ENCODE measurements at regions not wholly inside any gene's neighbourhood (a gene's known extent, or its start where the extent isn't known, plus 50 kb on each side); places are given as distances from the start of the nearest gene placed in this dataset.

DNA sequence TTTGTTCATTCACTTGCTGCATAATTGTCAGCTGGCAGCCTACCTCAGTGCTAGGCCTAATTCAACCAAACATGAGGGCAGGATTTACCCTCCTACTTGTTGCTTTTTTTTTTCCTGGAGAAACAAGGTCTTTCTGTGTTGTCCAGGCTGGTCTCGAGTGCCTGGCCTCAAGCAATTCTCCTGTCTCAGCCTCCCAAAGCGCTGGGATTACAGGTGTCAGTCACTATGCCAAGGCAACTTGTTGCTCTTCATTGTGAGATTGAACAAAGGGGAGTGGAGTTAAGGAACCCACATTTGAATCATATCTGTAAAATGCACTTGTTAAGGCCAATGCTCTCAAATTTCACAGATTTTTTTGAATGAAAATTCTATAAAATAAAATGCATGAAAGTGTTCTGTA, 380.5 kb downstream of the TMEM161B start:
- TF ChIP-seq, protein P1, sequence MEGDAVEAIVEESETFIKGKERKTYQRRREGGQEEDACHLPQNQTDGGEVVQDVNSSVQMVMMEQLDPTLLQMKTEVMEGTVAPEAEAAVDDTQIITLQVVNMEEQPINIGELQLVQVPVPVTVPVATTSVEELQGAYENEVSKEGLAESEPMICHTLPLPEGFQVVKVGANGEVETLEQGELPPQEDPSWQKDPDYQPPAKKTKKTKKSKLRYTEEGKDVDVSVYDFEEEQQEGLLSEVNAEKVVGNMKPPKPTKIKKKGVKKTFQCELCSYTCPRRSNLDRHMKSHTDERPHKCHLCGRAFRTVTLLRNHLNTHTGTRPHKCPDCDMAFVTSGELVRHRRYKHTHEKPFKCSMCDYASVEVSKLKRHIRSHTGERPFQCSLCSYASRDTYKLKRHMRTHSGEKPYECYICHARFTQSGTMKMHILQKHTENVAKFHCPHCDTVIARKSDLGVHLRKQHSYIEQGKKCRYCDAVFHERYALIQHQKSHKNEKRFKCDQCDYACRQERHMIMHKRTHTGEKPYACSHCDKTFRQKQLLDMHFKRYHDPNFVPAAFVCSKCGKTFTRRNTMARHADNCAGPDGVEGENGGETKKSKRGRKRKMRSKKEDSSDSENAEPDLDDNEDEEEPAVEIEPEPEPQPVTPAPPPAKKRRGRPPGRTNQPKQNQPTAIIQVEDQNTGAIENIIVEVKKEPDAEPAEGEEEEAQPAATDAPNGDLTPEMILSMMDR (IDR thresholded peaks at IDR 0.05): no peak
- H3K4me3 ChIP-seq: no peak overlapping the region
- H3K27ac ChIP-seq: no peak overlapping the region
- intact Hi-C loops (cut with DNase I): no loop called here
- no peaks in the 10 kb centered on the region for H3K36me3 ChIP-seq
- H3K27me3 ChIP-seq: no peaks in the 10 kb centered on the region
- H3K9me3 ChIP-seq: peaks cover 0 to 6% of the 10 kb centered on the region in 2 donors
- no peaks in the 10 kb centered on the region for H3K4me1 ChIP-seq
- DNase-seq (no peak), ATAC-seq (no peak)

DNA sequence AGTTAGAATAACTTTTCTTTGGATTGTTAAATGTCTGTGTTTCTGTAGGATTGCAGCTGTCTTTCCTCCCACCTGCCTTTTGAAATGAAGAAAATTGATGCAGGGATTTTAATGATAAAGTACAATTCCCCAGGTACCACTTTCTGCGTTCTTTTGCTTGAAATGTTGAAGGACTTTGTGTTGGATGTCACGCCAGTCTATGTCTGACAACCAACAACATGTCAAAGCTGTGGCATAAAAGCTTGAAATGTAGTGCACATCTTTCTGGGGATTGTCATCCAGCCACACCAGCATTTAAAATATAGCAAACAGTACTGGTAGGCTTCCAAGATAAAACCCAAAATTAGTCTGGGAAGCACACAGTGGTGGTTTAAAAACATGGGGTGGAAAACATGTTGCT, 381.4 kb downstream of the TMEM161B start:
- Histone ChIP-seq H3K9me3 (peaks cover 0 to 14% of the 10 kb centered on the region in 2 donors), H3K4me1 (no peaks in the 10 kb centered on the region), H3K27ac (no peak overlapping the region), H3K27me3 (no peaks in the 10 kb centered on the region), H3K4me3 (no peak overlapping the region), H3K36me3 (no peaks in the 10 kb centered on the region)
- no peak for DNase-seq
- TF ChIP-seq, protein P1 (IDR thresholded peaks at IDR 0.05): no peak
- no peak for ATAC-seq
- intact Hi-C loops (cut with DNase I): no loop called here

GRCh38 chr5:87886164-87886563, 382.5 kb downstream of the TMEM161B start:
- Histone ChIP-seq H3K9me3 (peaks cover 0 to 15% of the 10 kb centered on the region in 2 donors), H3K27me3 (no peaks in the 10 kb centered on the region), H3K4me3 (no peak overlapping the region), H3K36me3 (no peaks in the 10 kb centered on the region), H3K4me1 (no peaks in the 10 kb centered on the region), H3K27ac (no peak overlapping the region)
- TF ChIP-seq, protein P1 (IDR thresholded peaks at IDR 0.05): no peak
- intact Hi-C loops (cut with DNase I): no loop called here
- no peak for DNase-seq
- no peak for ATAC-seq

DNA sequence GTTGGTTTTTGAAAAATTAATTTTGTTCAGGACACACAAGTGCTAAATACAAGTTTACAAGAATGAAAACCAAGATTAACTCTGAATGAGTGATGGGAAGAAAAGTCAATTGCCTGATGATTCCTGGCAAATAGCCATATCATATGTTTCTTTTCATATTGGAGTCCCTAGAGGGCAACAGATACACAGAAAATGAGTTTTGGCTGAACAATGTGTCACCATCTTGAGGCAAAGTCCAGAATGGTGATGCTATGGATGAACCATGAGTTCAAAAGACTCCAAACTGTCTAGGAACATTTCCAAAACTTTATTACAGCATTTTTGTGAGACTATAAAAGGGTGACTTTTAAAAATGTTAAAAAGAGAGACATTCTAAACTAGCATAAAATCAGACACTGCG, 382.9 kb downstream of the TMEM161B start:
- ATAC-seq (no peak), DNase-seq (no peak)
- Histone ChIP-seq H3K9me3 (peaks cover 0 to 17% of the 10 kb centered on the region in 2 donors), H3K36me3 (no peaks in the 10 kb centered on the region), H3K27me3 (no peaks in the 10 kb centered on the region), H3K27ac (no peak overlapping the region), H3K4me3 (no peak overlapping the region), H3K4me1 (no peaks in the 10 kb centered on the region)
- TF ChIP-seq, protein P1 (IDR thresholded peaks at IDR 0.05): no peak
- intact Hi-C loops (cut with DNase I): no loop called here

- H3K4me1 ChIP-seq: no peaks in the 10 kb centered on the region
- DNase-seq: no peak
- ATAC-seq: no peak
- intact Hi-C loops (cut with DNase I): no loop called here
- H3K9me3 ChIP-seq: peaks cover 0 to 10% of the 10 kb centered on the region in 2 donors
- TF ChIP-seq, protein P1 (IDR thresholded peaks at IDR 0.05): no peak
- no peak overlapping the region for H3K4me3 ChIP-seq
- no peaks in the 10 kb centered on the region for H3K36me3 ChIP-seq
- H3K27me3 ChIP-seq: no peaks in the 10 kb centered on the region
- no peak overlapping the region for H3K27ac ChIP-seq
Measured at GRCh38 chr5:87877495-87877894, 391.1 kb downstream of the TMEM161B start.

All from left lung (tissue), 4 donors.